ENCODE measurements at regions not wholly inside any gene's neighbourhood (a gene's known extent, or its start where the extent isn't known, plus 50 kb on each side); places are given as distances from the start of the nearest gene placed in this dataset.

DNA sequence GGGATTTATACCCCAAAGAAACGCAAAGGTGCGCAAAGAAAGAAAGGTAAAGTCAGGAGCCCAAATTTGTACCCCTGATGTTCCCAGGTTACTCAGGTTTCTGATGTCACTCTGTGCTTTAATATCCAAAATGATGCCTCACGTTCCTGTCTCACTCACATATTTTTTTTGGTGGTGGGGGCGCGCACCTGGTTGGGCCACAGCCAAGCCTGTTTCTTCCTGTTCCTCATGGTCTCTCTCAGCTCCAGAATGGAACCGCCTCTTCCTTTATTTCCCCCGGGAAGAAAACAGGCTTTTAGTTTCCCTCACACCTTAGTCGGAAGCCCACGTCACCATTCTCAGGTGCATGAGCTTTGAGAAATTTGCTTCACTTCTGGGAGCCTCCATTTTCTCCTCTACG is 118.3 kb upstream of the BOD1 start:
- TF ChIP-seq, protein P1, sequence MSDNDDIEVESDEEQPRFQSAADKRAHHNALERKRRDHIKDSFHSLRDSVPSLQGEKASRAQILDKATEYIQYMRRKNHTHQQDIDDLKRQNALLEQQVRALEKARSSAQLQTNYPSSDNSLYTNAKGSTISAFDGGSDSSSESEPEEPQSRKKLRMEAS (IDR thresholded peaks at IDR 0.05): no peak
- TF ChIP-seq ZNF3 (CRISPR knock-in tag; IDR thresholded peaks at IDR 0.05) (no peak), IRF2 (CRISPR knock-in tag; IDR thresholded peaks at IDR 0.05) (no peak)

Data from HepG2 (cell line).